ENCODE measurements at regions not wholly inside any gene's neighbourhood (a gene's known extent, or its start where the extent isn't known, plus 50 kb on each side); places are given as distances from the start of the nearest gene placed in this dataset.
"Not testable (repeated sequence)": the region's sequence is repeated elsewhere in the genome, so short reads cannot be mapped to it uniquely, and the experiment has no call there.

- intact Hi-C loops (cut with micrococcal nuclease), result no loop called here
These were observed 50.2 kb upstream of the CPNE4 start for GRCh38 chr3:132084982-132085381.

- intact Hi-C loops (cut with micrococcal nuclease), result no loop called here
These were observed 52.5 kb upstream of the CPNE4 start for GRCh38 chr3:132087356-132087755.

DNA sequence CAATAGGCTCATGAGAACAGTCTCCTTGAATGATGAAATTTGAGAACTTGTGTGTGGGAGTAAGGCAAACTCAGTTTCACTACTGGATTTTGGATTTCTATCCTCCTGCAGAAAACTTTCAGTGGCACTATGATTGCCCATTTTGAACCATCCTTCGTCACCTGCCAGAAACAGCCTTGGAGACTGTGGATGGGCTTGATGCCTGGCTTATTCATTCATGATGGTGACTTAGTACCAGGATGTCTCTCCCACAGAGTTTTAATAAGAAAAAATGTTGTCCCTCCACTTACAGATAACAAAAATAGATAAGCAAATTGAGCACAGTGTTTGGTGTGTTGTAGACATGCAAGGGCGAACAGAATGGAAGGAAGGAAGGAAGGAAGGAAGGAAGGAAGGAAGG, 53.5 kb upstream of the CPNE4 start:
- intact Hi-C loops (cut with micrococcal nuclease), result no loop called here

DNA sequence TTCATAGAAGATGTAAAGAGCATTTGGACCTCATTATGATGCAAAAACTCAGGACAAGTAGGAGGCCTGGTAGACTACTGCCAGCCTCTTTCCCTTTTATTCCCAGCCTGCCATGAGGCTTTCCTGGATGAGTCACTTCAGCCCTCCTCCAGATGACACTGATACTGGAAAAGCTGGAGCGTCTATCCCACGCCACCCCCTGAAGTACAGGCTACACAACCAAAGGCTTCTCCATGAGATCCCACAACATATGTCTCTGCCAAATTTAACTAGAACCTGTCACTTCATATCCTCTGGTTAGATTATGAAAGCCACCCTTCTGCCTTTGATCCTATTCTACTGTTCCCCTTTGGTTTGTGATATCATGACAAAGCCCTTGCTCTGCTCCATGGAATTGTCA, 56.1 kb upstream of the CPNE4 start:
- intact Hi-C loops (cut with micrococcal nuclease), result no loop called here

GRCh38 chr3:132116601-132117000, 81.8 kb upstream of the CPNE4 start:
- intact Hi-C loops (cut with micrococcal nuclease), result no loop called here

DNA sequence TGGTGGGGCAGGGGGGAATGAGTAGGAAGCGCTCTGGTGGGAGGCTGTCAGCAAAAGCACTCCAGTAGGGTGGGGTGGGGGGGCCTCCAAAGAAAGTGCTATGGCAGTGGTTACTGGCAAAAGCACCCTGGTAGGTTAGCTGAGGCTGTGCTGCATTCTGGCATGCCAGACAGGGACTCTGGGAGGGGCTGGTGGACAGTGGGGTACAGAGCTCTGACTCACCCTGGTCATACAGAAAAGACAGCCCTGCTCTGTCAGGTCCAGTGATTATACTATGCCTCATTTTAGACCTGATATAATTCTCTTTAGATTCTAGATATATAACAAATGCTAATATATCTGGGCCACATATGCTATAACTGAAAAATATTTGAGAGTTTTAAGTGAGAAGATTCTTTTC, 82.8 kb upstream of the CPNE4 start:
- intact Hi-C loops (cut with micrococcal nuclease), result no loop called here

- intact Hi-C loops (cut with micrococcal nuclease), result no loop called here
These were observed 84.7 kb upstream of the CPNE4 start for GRCh38 chr3:132119531-132119930.

- intact Hi-C loops (cut with micrococcal nuclease), result no loop called here
These were observed 89.3 kb upstream of the CPNE4 start for GRCh38 chr3:132124096-132124495.

- intact Hi-C loops (cut with micrococcal nuclease), result no loop called here
These were observed 90.0 kb upstream of the CPNE4 start for GRCh38 chr3:132124651-132125284.

- intact Hi-C loops (cut with micrococcal nuclease), result no loop called here
These were observed 99.8 kb upstream of the CPNE4 start for GRCh38 chr3:132134611-132135010.

DNA sequence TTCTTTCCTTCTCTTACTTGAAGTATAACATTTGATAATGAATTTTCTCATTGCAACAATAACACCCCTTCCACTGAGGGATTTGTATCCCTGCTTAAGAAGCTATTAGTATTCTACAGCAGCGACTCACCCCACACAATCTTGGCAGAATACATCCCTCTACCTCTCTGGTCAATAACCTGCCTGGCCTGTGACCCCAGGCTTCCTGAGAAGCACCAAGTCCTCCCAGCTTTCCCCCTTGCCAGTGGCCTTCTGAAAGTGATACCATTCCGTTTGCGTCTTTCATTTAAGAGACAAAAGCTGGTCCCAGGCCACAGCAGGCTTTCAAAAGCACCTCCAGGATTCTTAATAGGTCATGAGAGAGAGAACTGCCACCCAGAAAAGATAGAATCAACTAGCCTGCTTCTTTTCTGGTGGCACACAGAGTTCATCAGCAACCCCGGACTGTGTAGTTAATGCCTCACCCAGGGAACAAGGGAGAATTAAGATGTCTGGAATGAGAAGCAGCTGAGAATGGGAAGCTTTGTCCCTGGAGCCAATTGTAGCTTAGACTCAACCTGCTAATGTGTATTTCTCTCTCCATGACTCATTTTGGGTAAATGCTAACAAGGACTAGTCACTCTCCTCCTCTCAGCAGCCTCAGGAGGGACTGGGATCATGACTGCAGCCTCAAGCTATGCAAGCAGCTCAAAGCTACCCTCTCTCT, 101.0 kb upstream of the CPNE4 start:
- intact Hi-C loops (cut with micrococcal nuclease), result no loop called here

DNA sequence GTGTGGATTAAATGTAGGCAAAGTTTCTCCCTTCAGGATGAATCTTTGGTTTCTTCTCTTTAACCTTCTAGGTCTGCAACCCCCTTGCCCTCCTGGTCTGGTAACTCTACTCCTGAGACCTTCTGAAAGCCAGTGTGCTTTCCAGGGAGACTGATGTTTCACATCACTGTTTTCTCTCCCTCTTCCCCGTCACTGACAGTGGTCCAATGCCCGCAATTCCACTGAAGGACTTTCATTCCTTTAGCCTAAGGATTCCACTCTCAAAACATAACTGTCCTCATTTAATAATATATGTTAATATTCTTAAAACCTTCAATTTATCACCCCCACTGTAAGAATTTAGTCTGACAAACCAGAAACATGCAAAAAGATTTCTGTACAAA, 101.5 kb upstream of the CPNE4 start:
- intact Hi-C loops (cut with micrococcal nuclease), result no loop called here

DNA sequence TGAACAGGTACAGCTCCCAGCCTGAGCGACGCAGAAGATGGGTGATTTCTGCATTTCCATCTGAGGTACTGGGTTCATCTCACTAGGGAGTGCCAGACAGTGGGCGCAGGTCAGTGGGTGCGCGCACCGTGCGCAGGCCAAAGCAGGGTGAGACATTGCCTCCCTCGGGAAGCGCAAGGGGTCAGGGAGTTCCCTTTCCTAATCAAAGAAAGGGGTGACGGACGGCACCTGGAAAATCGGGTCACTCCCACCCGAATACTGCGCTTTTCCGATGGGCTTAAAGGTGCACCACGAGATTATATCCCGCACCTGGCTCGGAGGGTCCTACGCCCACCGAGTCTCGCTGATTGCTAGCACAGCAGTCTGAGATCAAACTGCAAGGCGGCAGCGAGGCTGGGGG, 102.1 kb upstream of the CPNE4 start:
- intact Hi-C loops (cut with micrococcal nuclease), result not testable (repeated sequence)

DNA sequence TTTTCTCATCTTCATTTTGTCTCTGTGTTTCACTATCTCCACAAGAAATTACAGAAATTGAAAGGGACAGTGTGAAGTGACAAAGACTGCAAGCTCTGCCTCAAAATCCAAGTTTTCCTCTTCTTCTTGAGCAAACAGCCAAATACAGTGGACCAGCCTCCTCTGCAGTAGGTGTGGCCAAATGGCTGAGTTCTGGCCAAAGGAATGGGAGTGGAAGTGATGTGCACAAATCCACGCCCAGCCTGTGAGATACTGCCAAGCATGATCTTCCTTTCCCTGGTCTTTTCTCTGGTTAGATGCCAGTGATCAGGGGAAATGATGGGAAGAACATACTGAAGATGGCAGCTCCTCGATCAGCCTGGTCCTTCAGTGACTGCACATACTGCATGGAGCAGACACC, 111.0 kb upstream of the CPNE4 start:
- intact Hi-C loops (cut with micrococcal nuclease), result no loop called here

GRCh38 chr3:132154619-132155018, 119.8 kb upstream of the CPNE4 start:
- intact Hi-C loops (cut with micrococcal nuclease), result no loop called here

- intact Hi-C loops (cut with micrococcal nuclease), result no loop called here
These were observed 124.3 kb upstream of the CPNE4 start for GRCh38 chr3:132159145-132159544.

DNA sequence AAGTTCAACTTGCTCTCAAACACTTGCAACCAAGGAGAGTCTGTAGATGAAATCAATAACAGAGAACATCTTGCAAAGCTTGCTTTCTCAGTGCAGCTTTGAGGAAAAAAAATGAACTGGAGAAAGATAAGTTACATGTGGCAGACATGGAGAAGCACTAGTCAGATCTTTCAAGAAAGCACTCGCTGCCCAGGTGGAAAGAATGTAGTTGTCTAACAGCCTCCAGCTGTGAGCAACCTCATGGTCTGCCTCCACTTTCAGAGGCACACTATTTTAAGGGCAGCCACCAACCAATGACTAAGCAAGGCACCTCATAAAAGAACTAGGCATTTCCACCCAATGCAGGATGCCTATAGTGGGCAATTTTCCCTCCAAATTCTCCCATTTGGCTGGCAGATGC, 125.4 kb upstream of the CPNE4 start:
- intact Hi-C loops (cut with micrococcal nuclease), result no loop called here

DNA sequence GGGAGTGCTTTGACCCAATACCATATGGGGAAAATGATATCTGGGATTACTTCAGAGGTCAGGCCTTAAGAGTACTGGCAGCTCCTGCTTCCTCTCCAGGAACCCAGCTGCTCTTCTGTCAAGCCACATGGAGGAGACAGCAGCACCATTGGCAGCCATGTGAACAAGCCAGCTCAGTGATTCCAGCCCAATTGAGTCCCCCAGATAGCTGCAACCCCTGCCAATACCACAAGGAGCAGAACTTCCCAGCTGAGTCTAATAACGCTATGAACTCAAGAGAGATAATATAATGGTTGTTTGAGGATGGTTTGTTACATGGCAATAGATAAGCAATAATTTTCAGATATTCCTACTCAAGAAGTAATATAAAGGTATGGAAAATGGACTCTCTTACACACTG, 126.8 kb upstream of the CPNE4 start:
- intact Hi-C loops (cut with micrococcal nuclease), result no loop called here

- intact Hi-C loops (cut with micrococcal nuclease), result no loop called here
These were observed 129.8 kb upstream of the CPNE4 start for GRCh38 chr3:132164469-132165092.

GRCh38 chr3:132167870-132168269, 133.1 kb upstream of the CPNE4 start:
- intact Hi-C loops (cut with micrococcal nuclease), result no loop called here

DNA sequence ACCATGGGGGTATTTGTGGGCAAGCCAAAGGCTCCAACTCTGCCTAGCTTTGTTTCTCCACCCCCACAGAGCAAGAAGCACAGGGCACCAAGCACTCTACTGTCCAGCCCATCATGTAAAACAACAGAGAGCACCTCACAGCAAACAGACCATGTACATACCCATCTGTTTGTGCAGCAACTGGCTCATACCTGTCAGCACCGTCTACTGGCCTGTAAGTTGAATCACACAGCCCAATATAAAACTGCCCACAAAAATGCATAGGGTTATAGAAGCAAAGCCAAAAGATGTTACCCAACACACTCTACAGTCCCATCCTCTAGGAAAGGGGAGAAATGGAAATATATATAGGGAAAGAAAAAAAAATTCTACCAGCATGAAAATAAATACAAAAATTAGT, 139.7 kb upstream of the CPNE4 start:
- intact Hi-C loops (cut with micrococcal nuclease), result no loop called here

DNA sequence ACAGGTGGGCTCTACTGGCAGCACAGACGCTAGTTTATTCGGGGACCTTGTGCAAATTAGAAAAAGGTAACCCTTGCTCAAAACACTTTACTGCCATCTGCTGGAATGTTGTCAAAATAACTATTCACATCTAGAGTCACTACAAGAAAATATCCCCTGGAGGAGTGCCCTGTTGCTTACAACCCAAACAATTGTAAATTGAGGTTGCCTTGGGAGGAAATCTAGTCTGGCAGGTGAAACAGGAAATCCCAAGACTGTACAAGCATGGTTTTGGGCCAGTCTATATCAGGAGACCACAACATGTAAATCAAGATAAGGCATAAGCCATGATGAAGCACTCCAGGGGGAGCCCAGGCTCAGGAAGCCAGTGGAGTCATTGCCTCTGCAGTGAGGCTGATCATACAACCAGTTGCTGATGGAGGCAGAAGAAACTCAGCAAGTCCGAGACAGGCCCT, 136.8 kb upstream of the ACP3 start:
- intact Hi-C loops (cut with micrococcal nuclease), result loop anchor here (5.0 to 10.0 kb wide), 2 partner anchors 386 to 1148 kb away; no protein-coding TSS in a partner anchor

DNA sequence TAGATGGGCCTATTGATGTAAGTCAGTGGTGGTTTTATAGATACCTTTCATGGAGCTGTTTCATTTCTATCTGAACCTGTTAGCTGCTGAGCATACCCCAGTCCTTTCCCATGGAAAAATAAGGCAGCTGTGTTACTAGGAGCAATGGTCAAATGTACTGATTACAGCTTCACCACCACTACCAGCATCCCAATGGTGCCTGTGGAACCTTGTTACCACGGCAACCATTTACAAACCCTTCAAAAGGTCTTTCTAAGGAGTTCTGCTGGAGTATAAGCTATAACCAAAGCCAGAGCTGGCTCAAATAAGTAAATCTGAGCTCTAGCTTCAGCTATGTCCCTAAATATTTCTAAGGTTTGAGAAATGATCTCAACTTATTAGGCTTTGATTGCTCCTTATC, 133.4 kb upstream of the ACP3 start:
- intact Hi-C loops (cut with micrococcal nuclease), result loop anchor here (5.0 to 10.0 kb wide), 2 partner anchors 389 to 1152 kb away; no protein-coding TSS in a partner anchor
